Ishikawa (cell line): ENCODE measurements at regions not wholly inside any gene's neighbourhood (a gene's known extent, or its start where the extent isn't known, plus 50 kb on each side); places are given as distances from the start of the nearest gene placed in this dataset.

Experiments
- CEBPB ChIP-seq: IDR thresholded peaks from 2 replicates; pipeline ENCODE4 v1.6.1; 2012
- CREB1 ChIP-seq: IDR thresholded peaks from 2 replicates; pipeline ENCODE4 v1.6.1; 2012; ENCODE audit warnings: low read depth
- EGR1 ChIP-seq: IDR thresholded peaks from 2 replicates; pipeline ENCODE4 v1.6.1; 2012
- EP300 ChIP-seq: IDR thresholded peaks from 2 replicates; pipeline ENCODE4 v1.6.1; 2012; ENCODE audit warnings: borderline replicate concordance
- FOXM1 ChIP-seq: IDR thresholded peaks from 2 replicates; pipeline ENCODE4 v1.6.1; 2012; ENCODE audit warnings: low read depth, borderline replicate concordance
- MAX ChIP-seq: IDR thresholded peaks from 2 replicates; pipeline ENCODE4 v1.6.1; 2012
- NFIC ChIP-seq: IDR thresholded peaks from 2 replicates; pipeline ENCODE4 v1.6.1; 2012
- RAD21 ChIP-seq: IDR thresholded peaks from 2 replicates; pipeline ENCODE4 v1.6.1; 2012; ENCODE audit warnings: low read depth
- REST ChIP-seq: IDR thresholded peaks from 2 replicates; pipeline ENCODE4 v1.6.1; 2012; ENCODE audit warnings: low read depth, mild to moderate bottlenecking
- TAF1 ChIP-seq: IDR thresholded peaks from 2 replicates; pipeline ENCODE4 v1.6.1; 2012; ENCODE audit warnings: low read depth, mild to moderate bottlenecking
- TCF12 ChIP-seq: IDR thresholded peaks from 2 replicates; pipeline ENCODE4 v1.6.1; 2012; ENCODE audit warnings: low read depth
- TEAD4 ChIP-seq: IDR thresholded peaks from 2 replicates; pipeline ENCODE4 v1.6.1; 2012
- USF1 ChIP-seq: IDR thresholded peaks from 2 replicates; pipeline ENCODE4 v1.6.1; 2012
- YY1 ChIP-seq: IDR thresholded peaks from 2 replicates; pipeline ENCODE4 v1.6.1; 2012; ENCODE audit warnings: low read depth
- ZBTB7A ChIP-seq: IDR thresholded peaks from 2 replicates; pipeline ENCODE4 v1.6.1; 2012; ENCODE audit warnings: low read depth

GRCh38 chr5:3481175-3481574, 114.5 kb upstream of the IRX1 start:
- TF ChIP-seq TAF1 (no peak), TEAD4 (0 out of 2 replicates have a peak, but pooled peaks have one; percentile 9)

GRCh38 chr5:3475674-3476073, 120.0 kb upstream of the IRX1 start:
- TF ChIP-seq ZBTB7A (no peak), REST (no peak), USF1 (no peak), EP300 (no peak), CEBPB (no peak), TEAD4 (no peak), NFIC (no peak), CREB1 (no peak), MAX (no peak), RAD21 (no peak)

- no peak for TF ChIP-seq REST
- no peak for TF ChIP-seq ZBTB7A
- TF ChIP-seq MAX: no peak
These were observed 129.2 kb upstream of the IRX1 start for GRCh38 chr5:3466392-3466791.

GRCh38 chr5:3460416-3460815, 135.2 kb upstream of the IRX1 start:
- TF ChIP-seq EGR1: no peak
- no peak for TF ChIP-seq TEAD4
- no peak for TF ChIP-seq CREB1
- no peak for TF ChIP-seq ZBTB7A

- TF ChIP-seq EP300 (no peak), MAX (no peak), TAF1 (no peak), TEAD4 (no peak), ZBTB7A (no peak), TCF12 (no peak), CEBPB (no peak), NFIC (no peak), FOXM1 (no peak), REST (no peak)
These were observed 139.4 kb upstream of the IRX1 start for GRCh38 chr5:3456121-3456681.

- TF ChIP-seq MAX (no peak), RAD21 (no peak), REST (no peak), TEAD4 (no peak), FOXM1 (no peak), EGR1 (no peak), YY1 (no peak), CREB1 (no peak), TAF1 (no peak), CEBPB (no peak), ZBTB7A (no peak), EP300 (no peak), TCF12 (no peak)
These were observed 143.0 kb upstream of the IRX1 start for GRCh38 chr5:3452622-3453021.
